ENCODE measurements at regions not wholly inside any gene's neighbourhood (a gene's known extent, or its start where the extent isn't known, plus 50 kb on each side); places are given as distances from the start of the nearest gene placed in this dataset.

DNA sequence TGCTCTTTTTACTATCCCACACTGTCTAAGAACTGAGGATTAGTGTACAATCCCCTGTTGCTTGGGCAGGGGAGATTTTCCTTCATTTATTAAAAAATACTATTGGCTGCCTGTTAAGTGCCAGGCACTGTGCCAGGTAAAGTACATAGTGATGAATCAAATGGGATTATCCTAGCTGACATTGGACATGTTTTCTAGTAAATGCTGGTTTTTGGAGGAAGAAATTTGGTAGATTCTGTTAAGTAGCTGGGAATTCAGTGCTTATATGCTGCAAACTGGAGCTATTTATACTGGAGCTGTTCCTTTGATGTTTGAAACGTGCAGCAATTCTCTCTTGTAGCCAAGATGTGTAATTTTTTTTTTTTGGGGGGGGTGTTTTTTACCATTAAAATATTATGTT lies 299.6 kb downstream of the EMP1 start:
- no peak for DNase-seq (ENCODE audit: low read depth)
- Histone ChIP-seq H3K36me3 (ENCODE audit: control insufficient read depth, insufficient read depth, low read length, severe bottlenecking) (no peaks in the 10 kb centered on the region), H3K4me3 (ENCODE audit: low read length) (no peak overlapping the region), H3K9ac (ENCODE audit: low read length) (no peak overlapping the region), H3K27me3 (replicated peaks; ENCODE audit: control insufficient read depth, insufficient read depth, low read length) (peaks cover 15% of the 10 kb centered on the region), H3K4me1 (ENCODE audit: control insufficient read depth, insufficient read depth, low read length) (no peaks in the 10 kb centered on the region), H3K9me3 (ENCODE audit: control insufficient read depth, low read length) (no peaks in the 10 kb centered on the region)

DNA sequence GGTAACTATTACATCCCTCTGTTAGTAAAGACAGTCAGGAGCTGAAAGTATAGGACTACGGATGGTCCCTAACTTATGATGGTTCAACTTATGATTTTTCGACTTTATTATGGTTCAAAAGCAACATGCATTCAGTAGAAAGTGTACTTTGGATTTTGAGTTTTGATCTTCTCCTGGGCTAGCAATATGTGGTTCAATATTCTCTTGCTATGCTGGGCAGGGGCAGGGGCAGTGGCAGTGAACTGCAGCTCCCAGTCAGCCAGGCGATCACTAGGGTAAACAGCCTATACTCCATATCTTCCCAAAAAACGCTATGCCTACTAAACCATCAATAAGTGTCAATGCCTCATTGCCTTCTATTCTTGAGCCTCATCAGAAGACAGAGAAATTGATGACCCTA lies 292.7 kb downstream of the EMP1 start:
- no peaks in the 10 kb centered on the region for H3K9me3 ChIP-seq (ENCODE audit: control insufficient read depth, low read length)
- H3K9ac ChIP-seq (ENCODE audit: low read length) = no peak overlapping the region
- no peaks in the 10 kb centered on the region for H3K36me3 ChIP-seq (ENCODE audit: control insufficient read depth, insufficient read depth, low read length, severe bottlenecking)
- DNase-seq (ENCODE audit: low read depth) = no peak
- H3K4me1 ChIP-seq (ENCODE audit: control insufficient read depth, insufficient read depth, low read length) = no peaks in the 10 kb centered on the region
- H3K27me3 ChIP-seq (replicated peaks; ENCODE audit: control insufficient read depth, insufficient read depth, low read length) = no peaks in the 10 kb centered on the region
- no peak overlapping the region for H3K4me3 ChIP-seq (ENCODE audit: low read length)

DNA sequence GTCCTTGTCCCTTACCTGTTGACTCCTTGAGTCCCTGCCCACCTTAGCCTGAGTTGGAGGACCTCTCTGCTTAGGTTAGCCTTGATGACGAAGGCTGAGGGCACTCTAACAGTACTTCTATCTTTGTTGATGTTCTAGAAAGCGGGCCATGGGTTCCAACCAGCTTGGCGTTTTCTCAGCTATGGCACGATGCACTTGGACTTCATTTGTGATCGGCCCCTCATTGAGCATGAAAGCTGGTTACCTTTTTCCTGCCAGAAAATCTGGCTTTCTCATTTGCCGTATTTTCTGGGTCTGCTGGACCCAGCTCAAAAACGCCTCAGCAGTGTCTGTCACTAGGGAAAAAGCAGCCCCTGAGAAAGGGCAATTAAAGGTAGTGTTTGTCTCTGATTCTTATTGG lies 290.8 kb downstream of the EMP1 start:
- H3K9me3 ChIP-seq (ENCODE audit: control insufficient read depth, low read length) = no peaks in the 10 kb centered on the region
- no peak for DNase-seq (ENCODE audit: low read depth)
- no peaks in the 10 kb centered on the region for H3K4me1 ChIP-seq (ENCODE audit: control insufficient read depth, insufficient read depth, low read length)
- H3K4me3 ChIP-seq (ENCODE audit: low read length) = no peak overlapping the region
- no peak overlapping the region for H3K9ac ChIP-seq (ENCODE audit: low read length)
- H3K27me3 ChIP-seq (replicated peaks; ENCODE audit: control insufficient read depth, insufficient read depth, low read length) = no peaks in the 10 kb centered on the region
- H3K36me3 ChIP-seq (ENCODE audit: control insufficient read depth, insufficient read depth, low read length, severe bottlenecking) = no peaks in the 10 kb centered on the region

DNA sequence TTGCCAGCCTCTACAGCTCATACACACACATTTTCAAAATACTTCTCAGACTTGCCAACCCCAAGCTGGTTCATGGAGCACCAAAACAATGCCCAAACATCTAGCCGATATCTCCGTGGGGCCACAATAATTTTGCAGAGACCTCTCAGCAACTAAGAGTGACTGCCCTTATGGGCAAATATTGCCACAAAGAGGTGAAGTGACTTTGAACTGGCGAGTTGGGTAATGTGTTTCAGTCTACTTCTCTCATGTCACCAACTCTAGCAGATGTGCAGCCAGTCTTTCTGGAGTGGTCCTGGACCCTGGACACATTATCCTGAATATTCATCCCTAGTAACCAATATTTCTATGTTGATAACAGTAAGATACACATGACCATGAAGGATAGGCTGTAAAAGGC lies 290.3 kb downstream of the EMP1 start:
- no peaks in the 10 kb centered on the region for H3K9me3 ChIP-seq (ENCODE audit: control insufficient read depth, low read length)
- DNase-seq (ENCODE audit: low read depth) = no peak
- H3K4me3 ChIP-seq (ENCODE audit: low read length) = no peak overlapping the region
- no peaks in the 10 kb centered on the region for H3K36me3 ChIP-seq (ENCODE audit: control insufficient read depth, insufficient read depth, low read length, severe bottlenecking)
- H3K9ac ChIP-seq (ENCODE audit: low read length) = no peak overlapping the region
- H3K27me3 ChIP-seq (replicated peaks; ENCODE audit: control insufficient read depth, insufficient read depth, low read length) = no peaks in the 10 kb centered on the region
- no peaks in the 10 kb centered on the region for H3K4me1 ChIP-seq (ENCODE audit: control insufficient read depth, insufficient read depth, low read length)

DNA sequence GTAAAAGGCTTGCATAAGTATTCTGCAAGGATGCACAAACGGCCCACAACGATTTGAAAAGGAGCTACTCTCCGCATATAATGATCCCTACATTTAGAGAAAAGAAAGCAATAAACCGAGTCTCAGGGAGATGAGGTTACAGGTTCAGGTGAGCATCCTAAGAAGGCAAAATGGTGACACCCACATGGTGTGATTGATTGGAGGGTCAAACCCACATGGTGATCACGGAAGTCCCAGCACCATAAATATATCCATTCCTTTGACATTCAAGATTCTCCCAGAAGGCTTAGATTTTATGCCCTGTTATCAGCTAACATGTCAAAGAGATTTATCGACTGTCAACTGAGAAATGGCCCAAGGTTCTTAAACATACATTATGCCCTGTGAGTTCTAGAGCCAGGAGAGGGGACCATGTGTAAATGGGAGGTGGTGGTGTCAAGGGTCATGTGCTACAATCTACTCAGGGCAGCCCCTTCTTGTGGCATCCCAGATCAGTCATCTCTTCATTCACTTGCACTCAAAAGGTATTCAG lies 282.2 kb downstream of the EMP1 start:
- Histone ChIP-seq H3K9ac (ENCODE audit: low read length) (no peak overlapping the region), H3K36me3 (ENCODE audit: control insufficient read depth, insufficient read depth, low read length, severe bottlenecking) (no peaks in the 10 kb centered on the region), H3K4me3 (ENCODE audit: low read length) (no peak overlapping the region), H3K27me3 (replicated peaks; ENCODE audit: control insufficient read depth, insufficient read depth, low read length) (no peaks in the 10 kb centered on the region), H3K9me3 (ENCODE audit: control insufficient read depth, low read length) (no peaks in the 10 kb centered on the region), H3K4me1 (ENCODE audit: control insufficient read depth, insufficient read depth, low read length) (no peaks in the 10 kb centered on the region)
- DNase-seq (ENCODE audit: low read depth) = no peak

DNA sequence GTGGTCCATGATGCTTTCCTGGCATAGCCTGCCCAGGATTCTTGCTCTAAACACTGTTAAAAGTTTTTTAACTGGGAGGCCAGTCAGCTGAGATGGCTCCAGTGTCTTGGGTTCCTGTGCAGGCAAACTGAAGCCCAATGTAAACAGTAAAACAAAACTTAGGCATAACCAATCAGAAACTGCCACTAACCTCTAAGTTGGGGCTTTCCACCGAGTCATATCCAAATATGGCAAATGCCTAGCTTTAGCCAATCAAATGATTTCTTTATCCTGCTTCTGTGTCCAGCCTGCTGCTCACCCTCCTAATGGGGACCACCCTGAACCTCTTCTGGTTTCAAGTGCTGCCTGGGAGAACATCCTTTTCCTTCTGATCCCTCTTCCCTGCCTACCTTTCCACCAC lies 277.9 kb downstream of the EMP1 start:
- Histone ChIP-seq H3K9me3 (ENCODE audit: control insufficient read depth, low read length) (no peaks in the 10 kb centered on the region), H3K27me3 (replicated peaks; ENCODE audit: control insufficient read depth, insufficient read depth, low read length) (no peaks in the 10 kb centered on the region), H3K4me1 (ENCODE audit: control insufficient read depth, insufficient read depth, low read length) (no peaks in the 10 kb centered on the region), H3K36me3 (ENCODE audit: control insufficient read depth, insufficient read depth, low read length, severe bottlenecking) (no peaks in the 10 kb centered on the region), H3K4me3 (ENCODE audit: low read length) (no peak overlapping the region), H3K9ac (ENCODE audit: low read length) (no peak overlapping the region)
- no peak for DNase-seq (ENCODE audit: low read depth)

DNA sequence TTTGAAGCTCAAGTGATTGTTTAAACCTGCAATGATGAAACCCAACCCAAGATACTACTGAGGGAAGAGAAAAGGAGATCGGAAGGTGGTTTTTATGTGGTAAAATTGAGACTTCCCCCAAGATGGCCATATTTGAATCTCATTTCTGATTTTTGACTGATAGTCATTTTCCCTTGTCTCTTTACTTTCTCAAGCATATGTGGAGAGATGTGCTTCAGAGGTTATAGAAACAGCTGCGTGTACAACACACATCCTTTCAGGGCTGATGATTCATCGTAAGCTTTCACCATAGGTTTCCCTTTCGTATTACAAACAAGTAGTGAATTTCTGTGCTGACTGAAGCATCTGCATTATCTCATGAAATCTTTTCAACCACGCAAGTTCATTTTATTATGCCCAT lies 276.2 kb downstream of the EMP1 start:
- Histone ChIP-seq H3K9ac (ENCODE audit: low read length) (no peak overlapping the region), H3K27me3 (replicated peaks; ENCODE audit: control insufficient read depth, insufficient read depth, low read length) (no peaks in the 10 kb centered on the region), H3K4me3 (ENCODE audit: low read length) (no peak overlapping the region), H3K4me1 (ENCODE audit: control insufficient read depth, insufficient read depth, low read length) (no peaks in the 10 kb centered on the region), H3K9me3 (ENCODE audit: control insufficient read depth, low read length) (no peaks in the 10 kb centered on the region), H3K36me3 (ENCODE audit: control insufficient read depth, insufficient read depth, low read length, severe bottlenecking) (no peaks in the 10 kb centered on the region)
- DNase-seq (ENCODE audit: low read depth) = no peak

DNA sequence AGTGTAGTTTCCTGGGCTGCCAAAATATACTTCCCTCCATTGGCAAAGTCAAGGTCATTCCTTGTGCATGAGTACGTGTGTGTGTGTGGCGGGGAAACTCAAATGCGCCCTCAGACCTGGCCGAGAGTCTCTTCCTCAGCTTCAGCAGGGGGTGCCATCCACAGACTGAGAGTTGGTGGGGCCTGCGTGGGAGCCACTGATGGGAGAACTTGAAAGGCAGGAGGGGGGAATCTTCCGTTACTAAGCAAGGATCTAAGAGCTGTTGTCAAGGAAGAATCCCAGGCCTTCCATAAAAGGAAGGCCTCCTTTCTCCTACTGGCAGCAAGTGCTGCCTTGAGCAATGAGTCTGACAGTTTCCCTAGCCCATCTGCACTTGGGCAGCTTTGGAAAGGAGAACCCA lies 274.9 kb downstream of the EMP1 start:
- Histone ChIP-seq H3K27me3 (replicated peaks; ENCODE audit: control insufficient read depth, insufficient read depth, low read length) (no peaks in the 10 kb centered on the region), H3K9me3 (ENCODE audit: control insufficient read depth, low read length) (no peaks in the 10 kb centered on the region), H3K36me3 (ENCODE audit: control insufficient read depth, insufficient read depth, low read length, severe bottlenecking) (no peaks in the 10 kb centered on the region), H3K4me1 (ENCODE audit: control insufficient read depth, insufficient read depth, low read length) (no peaks in the 10 kb centered on the region), H3K4me3 (ENCODE audit: low read length) (no peak overlapping the region), H3K9ac (ENCODE audit: low read length) (no peak overlapping the region)
- DNase-seq (ENCODE audit: low read depth) = no peak

DNA sequence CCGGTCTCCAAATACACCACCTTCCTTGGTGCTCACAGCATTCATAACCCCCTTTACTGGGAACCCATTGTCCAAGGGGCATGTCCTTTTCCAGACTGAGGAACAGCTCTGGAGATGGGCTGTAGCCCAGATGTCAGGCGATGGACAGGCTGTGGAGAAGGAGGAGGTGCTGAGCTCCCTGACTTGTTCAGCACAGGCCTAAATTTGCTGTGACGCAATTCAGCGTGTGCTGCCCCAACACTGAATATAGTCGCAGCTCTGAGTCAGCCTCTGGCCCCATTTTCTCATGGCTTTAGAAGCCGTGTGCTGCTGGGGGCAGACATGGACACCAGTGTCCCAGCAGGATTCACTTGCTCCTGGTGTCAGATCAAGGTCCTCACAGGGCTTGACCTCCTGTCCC lies 269.1 kb downstream of the EMP1 start:
- H3K36me3 ChIP-seq (ENCODE audit: control insufficient read depth, insufficient read depth, low read length, severe bottlenecking) = no peaks in the 10 kb centered on the region
- H3K4me3 ChIP-seq (ENCODE audit: low read length) = no peak overlapping the region
- H3K4me1 ChIP-seq (ENCODE audit: control insufficient read depth, insufficient read depth, low read length) = peaks cover 14% of the 10 kb centered on the region
- H3K27me3 ChIP-seq (replicated peaks; ENCODE audit: control insufficient read depth, insufficient read depth, low read length) = no peaks in the 10 kb centered on the region
- H3K9ac ChIP-seq (ENCODE audit: low read length) = peak overlapping the region; percentile 36
- H3K9me3 ChIP-seq (ENCODE audit: control insufficient read depth, low read length) = no peaks in the 10 kb centered on the region
- no peak for DNase-seq (ENCODE audit: low read depth)

DNA sequence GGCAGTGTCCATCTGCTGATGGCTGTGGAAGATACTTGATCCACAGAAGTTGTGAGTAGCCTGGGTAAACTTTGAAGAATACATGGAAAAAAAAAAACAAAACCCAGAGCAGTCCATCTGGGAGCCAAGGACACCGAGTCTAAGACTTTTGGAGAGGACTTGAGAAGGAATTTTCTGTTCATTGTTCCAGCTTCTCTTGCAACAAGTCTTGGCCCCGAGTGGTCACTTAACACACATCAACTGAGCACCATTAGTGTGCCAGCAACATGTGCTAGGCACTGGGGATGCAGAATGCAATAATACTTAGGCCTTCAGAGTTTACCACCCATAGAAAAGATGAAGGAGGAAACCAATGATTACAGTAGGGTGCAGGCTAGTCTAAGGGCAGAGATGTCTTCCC lies 266.7 kb downstream of the EMP1 start:
- no peak overlapping the region for H3K9ac ChIP-seq (ENCODE audit: low read length)
- H3K9me3 ChIP-seq (ENCODE audit: control insufficient read depth, low read length) = no peaks in the 10 kb centered on the region
- no peak overlapping the region for H3K4me3 ChIP-seq (ENCODE audit: low read length)
- no peaks in the 10 kb centered on the region for H3K36me3 ChIP-seq (ENCODE audit: control insufficient read depth, insufficient read depth, low read length, severe bottlenecking)
- H3K4me1 ChIP-seq (ENCODE audit: control insufficient read depth, insufficient read depth, low read length) = peaks cover 14% of the 10 kb centered on the region
- no peaks in the 10 kb centered on the region for H3K27me3 ChIP-seq (replicated peaks; ENCODE audit: control insufficient read depth, insufficient read depth, low read length)
- no peak for DNase-seq (ENCODE audit: low read depth)

DNA sequence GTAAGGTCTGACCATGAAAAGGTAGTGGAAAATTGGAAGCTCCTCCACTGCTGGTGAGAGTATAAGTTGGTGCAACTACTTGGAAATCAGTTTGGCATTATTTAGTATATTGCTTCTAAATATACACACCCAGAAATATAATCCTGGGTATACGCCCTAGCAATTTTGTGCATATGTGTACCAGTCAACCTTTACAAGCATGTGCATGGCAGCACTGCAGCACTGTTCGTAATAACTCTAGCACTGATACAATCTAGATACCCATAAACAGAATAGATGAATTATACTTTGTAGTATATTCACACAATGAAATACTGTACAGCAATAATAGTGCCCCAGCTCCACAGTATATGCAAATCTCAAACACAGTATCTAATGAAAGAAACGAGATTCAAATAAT lies 265.9 kb downstream of the EMP1 start:
- Histone ChIP-seq H3K9ac (ENCODE audit: low read length) (no peak overlapping the region), H3K9me3 (ENCODE audit: control insufficient read depth, low read length) (no peaks in the 10 kb centered on the region), H3K27me3 (replicated peaks; ENCODE audit: control insufficient read depth, insufficient read depth, low read length) (no peaks in the 10 kb centered on the region), H3K36me3 (ENCODE audit: control insufficient read depth, insufficient read depth, low read length, severe bottlenecking) (no peaks in the 10 kb centered on the region), H3K4me3 (ENCODE audit: low read length) (no peak overlapping the region), H3K4me1 (ENCODE audit: control insufficient read depth, insufficient read depth, low read length) (peaks cover 14% of the 10 kb centered on the region)
- no peak for DNase-seq (ENCODE audit: low read depth)

DNA sequence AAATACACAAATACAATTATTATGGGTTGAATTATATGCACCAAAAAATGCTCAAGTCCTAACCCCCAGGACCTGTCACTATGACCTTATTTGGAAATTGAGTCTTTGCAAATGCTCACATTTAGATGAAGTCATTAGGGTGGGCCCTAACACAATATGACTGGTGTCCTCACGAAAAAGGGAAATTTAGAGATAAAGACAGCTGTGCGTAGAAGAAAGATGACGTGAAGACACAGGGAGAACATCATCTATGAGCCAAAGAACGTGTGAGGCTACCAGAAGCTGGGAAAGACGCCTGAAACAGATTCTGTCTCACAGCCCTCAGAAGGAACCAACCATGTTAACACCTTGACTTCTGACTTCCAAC lies 259.2 kb downstream of the EMP1 start:
- Histone ChIP-seq H3K9me3 (ENCODE audit: control insufficient read depth, low read length) (no peaks in the 10 kb centered on the region), H3K27me3 (replicated peaks; ENCODE audit: control insufficient read depth, insufficient read depth, low read length) (no peaks in the 10 kb centered on the region), H3K36me3 (ENCODE audit: control insufficient read depth, insufficient read depth, low read length, severe bottlenecking) (no peaks in the 10 kb centered on the region), H3K4me1 (ENCODE audit: control insufficient read depth, insufficient read depth, low read length) (no peaks in the 10 kb centered on the region), H3K9ac (ENCODE audit: low read length) (no peak overlapping the region), H3K4me3 (ENCODE audit: low read length) (no peak overlapping the region)
- no peak for DNase-seq (ENCODE audit: low read depth)

All from adipocyte (in vitro differentiated cells).